GM19328 (cell line): ENCODE measurements at regions not wholly inside any gene's neighbourhood (a gene's known extent, or its start where the extent isn't known, plus 50 kb on each side); places are given as distances from the start of the nearest gene placed in this dataset.
"Not testable (repeated sequence)": the region's sequence is repeated elsewhere in the genome, so short reads cannot be mapped to it uniquely, and the experiment has no call there.

Experiments used
- ATAC-seq: cut with Tn5 transposase; IDR thresholded peaks from one replicate; pipeline ENCODE4 v1.9.1; 2021; ENCODE audit warnings: mild to moderate bottlenecking, moderate library complexity; ENCODE audit not compliant: unreplicated experiment

DNA sequence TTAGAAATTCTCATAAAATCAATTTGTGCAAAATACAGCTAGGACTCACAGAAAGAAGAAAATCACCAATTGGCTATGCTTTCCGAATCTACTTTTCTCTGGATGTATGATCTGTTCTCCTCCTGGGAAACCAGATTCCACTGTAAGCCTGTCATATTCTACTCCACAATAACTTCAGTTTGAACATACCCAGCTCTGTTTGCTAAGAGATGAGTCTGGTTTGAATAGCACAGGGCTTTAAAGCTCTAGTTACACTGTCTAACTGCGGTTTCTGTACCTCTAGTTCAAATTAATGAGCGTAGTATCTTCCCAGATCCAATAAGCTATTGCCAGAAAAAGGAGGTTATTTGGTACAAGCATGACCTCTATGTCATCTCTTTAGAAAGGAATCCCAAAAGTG is 270.1 kb downstream of the DAD1 start:
- ATAC-seq = no peak

DNA sequence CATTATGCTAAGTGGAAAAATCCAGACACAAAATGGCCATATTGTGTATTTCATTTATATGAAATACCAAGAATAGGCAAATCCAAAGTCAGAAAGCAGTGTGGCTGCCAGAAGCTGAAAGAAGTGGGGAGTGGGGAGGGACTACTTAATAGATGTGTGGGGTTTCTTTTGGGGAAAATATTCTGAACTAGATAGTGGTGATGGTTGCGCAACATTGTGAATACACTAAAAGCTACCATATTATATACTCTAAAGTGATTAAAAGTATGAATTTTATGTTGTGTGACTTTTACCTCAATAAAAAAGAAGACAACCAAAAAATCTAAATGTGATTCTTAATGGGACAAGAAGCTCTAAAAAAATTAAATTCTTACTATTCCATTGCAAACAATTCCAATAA is 272.6 kb downstream of the DAD1 start:
- no peak for ATAC-seq

DNA sequence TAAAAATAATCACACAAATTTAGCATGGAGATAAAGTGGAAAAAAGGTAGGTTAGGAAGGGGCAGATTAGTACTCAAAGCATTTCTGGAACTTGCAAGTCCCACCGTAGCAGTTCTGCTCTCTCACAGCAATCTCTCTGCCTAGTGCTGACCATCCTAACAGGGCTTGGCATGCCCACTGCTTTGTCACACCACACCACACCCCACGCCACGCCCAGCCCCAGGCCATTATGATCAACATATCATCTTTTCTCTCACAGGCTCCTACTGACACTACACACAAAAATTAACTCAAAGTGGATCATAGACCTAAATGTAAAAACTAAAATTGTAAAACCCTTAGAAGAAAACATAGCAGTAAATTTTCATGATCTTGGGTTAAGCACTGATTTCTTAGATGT is 273.7 kb downstream of the DAD1 start:
- no peak for ATAC-seq

DNA sequence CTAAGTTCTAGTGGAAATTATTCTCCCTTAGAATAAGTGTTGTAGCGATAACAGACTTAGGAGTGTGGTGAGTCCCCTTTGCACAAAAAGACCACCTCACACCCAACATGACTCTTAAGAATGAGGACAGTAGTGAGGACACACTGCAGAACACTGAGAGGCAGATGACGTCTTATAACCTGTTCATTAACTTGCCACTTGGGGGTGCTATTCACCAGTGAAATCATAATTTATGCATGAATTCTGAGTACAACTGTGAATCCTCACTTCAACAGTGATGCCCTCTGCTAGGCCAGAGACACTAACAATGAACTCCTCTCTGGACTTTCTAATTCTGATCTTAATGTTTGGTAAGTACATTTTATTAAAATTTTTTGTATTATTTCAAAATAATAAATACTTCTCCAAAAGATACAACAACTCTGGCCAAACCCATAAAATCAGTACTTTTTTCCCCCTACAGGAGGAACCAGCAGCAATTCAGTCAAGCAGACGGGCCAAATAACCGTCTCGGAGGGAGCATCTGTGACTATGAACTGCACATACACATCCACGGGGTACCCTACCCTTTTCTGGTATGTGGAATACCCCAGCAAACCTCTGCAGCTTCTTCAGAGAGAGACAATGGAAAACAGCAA is 274.7 kb downstream of the DAD1 start:
- no peak for ATAC-seq

DNA sequence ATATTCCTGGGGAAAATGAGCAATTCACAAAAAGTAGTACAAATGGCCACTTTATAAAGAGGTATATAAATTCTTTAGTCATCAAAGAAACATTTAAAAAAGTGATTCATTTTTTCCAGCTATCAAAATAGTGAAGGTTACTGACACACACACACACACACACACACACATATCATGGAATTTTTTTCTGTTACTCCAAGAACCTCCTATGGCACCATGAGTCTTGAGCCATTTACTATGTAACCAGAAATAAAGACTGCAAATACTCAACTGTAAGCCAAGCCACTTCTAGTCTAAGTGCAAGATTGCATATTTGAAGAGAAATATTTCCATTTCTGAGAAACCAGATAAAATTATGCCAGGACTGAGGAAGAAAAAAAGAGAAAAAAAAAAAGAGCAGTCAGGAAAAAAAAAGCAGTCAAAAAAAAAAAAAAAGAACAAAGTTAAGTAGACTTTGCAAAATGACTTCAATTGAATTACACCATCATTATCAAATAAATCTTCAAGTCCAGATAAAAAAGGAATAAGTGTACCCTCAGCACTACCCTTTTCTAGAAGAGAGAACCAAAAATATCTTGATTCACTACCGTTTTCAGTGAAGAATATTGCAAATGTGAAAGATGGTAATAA is 275.7 kb downstream of the DAD1 start:
- no peak for ATAC-seq

DNA sequence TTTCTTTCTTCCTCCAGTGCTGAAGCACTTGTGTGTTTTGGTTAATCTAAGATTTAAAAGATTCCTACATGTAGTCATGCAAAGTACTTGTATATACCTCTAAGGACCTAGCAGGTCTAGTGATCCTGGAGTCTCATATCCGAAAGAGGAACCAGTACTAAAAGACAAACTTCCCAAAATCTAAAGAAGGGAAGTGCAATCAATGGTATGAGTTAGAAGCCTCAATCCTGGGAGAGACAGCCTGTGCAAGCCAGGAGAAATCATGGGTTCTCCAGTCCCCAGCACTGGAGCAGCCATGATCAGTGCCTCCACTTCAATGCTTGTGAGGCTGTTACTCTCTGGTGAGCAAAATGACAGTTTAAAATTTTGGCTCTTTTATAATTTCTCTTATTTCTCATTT is 277.4 kb downstream of the DAD1 start:
- ATAC-seq = no peak

DNA sequence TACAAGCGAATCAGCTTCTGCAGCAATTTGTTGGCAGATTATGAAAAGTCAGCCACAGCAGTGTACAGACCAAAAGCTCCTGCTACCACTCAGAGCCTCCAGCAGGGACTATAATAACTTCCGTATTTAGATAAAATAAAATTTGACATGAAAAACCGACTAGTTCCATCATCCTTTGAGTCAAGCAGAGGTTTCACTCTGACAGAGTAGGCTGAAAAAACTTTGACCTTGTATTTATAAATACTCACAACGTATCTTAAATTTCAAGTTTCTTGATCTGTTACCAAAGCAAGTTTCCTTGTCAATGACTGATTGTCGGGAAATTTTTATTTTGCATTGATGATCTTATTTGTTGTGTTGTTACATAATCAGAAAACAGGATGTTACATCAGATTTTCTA is 283.4 kb downstream of the DAD1 start:
- no peak for ATAC-seq

DNA sequence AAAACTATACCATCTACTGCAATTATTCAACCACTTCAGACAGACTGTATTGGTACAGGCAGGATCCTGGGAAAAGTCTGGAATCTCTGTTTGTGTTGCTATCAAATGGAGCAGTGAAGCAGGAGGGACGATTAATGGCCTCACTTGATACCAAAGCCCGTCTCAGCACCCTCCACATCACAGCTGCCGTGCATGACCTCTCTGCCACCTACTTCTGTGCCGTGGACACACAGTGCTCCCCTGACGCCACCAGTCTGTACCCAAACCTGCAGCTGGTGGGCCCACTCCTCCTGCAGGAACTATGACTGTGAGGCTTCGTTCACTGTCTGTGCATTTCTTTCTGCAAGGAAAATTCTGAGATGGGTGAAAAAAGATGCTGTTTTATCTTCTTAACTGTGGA is 284.7 kb downstream of the DAD1 start:
- no peak for ATAC-seq

DNA sequence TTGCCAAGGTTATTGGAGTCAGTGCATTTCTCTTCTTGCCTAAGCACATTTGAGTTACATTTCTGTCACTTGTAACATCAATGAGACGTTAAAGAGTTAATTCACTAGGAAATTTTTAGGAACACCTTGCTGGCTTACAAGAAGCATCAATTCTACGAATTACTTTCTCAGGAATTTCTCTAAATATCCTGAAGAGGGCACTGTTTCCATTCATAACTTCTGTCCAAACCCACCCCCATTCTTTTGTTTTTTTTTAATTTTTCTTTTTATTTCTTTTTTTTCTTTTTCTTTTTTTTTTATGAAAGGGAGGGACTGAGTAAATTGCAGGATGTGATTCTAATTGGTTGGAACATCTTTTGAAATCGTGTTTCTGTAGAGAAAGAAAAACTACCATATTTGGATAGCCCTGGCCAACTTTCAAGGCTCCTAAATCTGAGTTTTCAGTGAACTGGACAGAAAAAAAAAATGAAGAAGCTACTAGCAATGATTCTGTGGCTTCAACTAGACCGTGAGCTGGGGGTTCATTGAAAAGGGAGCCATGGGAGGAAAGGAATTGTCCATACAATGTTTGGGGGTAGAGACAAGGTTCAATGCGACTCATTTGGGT is 285.3 kb downstream of the DAD1 start:
- ATAC-seq = no peak

DNA sequence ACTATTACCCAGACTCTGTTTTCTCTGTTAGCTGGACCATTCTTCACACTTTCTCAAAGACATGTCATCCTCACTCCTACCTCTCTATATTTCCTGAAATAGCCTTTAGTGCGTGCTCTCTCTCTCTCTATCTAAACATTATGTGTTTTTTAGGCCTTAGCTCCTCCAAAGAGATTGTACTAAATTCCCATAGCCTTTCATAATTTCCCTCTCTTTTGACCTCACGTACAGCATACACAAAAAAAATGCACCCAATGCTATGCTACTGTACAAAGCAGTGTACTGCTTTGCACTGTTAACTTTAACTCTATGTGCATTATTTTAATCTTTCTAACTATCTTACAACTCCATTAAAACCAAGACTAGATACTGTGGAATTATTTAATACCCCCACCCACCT is 288.4 kb downstream of the DAD1 start:
- ATAC-seq = no peak

DNA sequence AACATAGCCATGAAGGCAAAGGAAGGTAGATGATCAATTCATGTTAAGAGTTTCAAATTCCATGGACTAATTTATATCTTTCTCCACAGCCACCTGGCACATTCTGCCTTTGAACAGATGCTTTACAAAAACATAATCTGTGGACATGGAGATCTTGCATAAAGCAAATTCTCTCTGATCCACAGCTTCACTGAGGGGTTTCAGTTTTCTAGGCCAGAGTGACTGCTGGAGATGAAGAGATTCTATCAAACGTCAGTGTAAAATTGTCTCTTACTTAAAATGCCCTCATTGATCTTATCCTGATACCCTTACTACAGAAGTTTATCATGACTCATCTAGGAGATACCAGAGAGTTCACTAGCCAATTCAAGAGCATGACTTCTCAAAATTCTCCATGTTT is 291.6 kb downstream of the DAD1 start:
- ATAC-seq = no peak

DNA sequence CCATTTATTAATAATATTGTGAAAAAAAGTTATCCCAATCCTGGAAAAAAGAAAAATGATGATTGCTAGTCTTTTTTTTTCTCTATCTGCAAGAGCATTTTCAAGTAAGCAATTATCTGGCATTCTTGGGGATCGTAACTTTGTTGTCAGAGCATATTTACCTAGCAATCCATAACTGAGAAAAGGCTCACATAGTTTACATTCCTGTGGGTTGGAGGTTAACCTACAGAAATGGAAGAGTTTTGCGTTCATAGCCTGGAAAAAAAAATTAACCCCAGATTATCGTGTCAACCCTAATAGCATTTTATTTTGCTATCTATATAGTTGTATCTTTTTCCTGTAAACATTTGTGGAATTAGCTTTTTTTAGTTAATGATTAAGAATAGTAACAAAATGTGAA is 292.3 kb downstream of the DAD1 start:
- ATAC-seq = no peak

DNA sequence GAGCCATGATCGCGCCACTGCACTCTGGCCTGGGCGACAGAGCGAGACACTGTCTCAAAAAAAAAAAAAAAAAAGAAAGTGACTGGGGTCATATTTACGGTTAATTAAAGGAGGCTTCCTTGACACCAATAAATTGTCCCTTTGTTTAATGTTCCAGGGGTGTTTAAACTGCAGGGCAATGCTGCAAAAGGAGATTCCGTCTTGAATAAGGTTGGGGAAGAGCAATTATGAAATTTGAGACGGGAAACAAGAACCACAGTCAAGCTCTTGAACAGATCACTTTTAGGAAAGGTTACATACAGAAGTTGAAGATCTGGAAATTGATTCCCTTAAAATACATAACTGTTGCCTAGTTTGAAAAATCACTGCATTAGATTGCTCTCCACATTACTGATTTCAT is 292.9 kb downstream of the DAD1 start:
- no peak for ATAC-seq

DNA sequence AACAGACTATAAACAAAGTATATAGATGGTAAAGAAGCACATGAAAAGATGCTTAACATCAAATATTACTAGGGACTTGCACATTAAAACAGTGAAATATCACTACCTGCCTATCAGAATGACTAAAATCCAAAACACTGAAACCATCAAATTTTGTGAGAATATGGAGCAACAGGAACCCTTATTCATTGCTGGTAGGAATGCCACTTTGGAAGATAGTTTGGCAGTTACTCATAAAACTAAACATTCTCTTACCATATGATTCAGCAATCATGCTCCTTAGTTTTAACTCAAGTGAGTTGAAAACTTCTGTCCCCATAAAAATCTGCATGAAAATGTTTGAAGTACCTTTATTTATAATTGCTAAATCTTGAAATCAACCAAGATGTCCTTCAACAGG is 297.6 kb downstream of the DAD1 start:
- no peak for ATAC-seq

DNA sequence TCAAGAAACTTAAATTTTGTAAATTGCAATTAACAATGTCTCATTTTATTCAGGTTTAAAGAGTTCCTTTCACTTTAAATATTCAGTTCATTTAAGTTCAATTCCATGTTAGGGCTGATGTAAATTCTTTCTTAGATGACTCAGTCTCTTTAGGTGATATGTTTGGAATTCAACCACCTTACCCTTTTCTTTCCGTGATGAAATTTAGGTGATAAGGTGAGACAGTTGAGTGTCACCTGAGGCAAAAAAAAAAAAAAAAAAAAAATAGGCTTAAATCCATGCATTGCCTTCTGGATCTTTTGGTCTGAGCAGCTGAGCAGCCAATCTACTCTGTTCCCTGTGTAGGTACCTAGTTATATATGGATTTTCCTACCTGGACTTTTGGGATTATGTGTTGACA is 299.5 kb downstream of the DAD1 start:
- ATAC-seq = no peak

DNA sequence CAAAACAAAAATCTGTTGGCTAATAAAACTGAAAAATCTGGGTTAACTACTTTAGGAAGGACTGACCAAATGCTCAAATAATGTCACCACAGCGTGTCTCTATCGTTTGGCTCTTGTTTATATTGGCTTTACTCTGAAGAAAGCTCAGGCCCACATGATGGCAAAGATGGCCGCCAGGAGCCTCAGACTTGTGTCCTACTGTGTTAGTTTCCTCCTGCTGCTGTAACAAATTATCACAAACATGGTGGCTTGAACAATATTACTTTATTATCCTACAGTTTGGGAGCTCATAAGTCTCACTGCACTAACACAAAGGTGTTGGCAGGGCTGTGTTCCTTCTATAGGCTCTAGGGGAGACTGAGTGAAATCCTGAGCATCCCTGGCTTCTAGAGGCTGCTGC is 303.0 kb downstream of the DAD1 start:
- ATAC-seq = no peak

DNA sequence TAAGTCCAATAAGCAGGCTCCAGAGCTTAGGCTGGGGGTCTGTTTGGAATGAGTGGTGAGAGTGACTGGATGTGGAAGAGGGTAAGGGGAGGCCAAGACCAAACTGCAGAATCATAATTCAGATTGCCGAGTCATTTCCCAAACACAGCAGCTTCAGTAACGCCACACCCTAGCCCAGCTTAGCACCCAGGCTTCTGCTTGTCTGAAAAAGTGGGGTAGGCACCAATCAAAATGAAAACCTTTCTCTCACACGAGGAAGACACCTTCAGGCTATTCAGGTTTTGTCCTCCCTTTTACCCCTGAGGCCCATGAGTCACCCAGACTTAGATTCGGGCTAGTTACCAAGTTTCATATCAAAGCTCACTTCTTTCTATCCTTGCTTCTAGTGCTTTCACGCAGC is 306.1 kb downstream of the DAD1 start:
- ATAC-seq = no peak

DNA sequence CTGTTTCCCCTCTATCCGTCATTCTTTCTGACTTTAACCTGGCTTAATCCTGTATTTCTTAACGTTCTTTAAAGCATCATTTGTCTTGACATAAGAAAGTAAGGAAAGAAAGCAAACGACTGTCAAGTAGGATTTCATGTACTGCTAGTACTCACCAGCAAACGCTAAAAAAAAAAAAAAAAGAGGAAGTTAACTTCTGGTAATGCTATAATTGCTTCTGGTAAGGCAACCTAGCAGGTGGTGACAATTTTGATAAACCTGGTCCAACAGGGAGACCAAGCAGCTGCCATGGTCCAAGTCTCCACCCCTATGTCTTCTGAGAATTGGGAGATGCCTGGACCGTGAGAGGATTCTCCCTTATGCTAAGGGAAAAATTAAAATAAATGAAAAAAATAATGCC is 306.6 kb downstream of the DAD1 start:
- no peak for ATAC-seq

DNA sequence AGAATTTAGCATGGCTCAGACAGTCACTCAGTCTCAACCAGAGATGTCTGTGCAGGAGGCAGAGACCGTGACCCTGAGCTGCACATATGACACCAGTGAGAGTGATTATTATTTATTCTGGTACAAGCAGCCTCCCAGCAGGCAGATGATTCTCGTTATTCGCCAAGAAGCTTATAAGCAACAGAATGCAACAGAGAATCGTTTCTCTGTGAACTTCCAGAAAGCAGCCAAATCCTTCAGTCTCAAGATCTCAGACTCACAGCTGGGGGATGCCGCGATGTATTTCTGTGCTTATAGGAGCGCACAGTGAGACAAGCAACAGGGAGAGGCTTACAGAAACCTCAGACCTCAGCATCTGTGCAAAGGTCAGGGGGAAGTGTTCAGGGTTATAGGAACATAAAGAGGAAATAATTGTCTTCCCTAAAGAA is 307.6 kb downstream of the DAD1 start:
- ATAC-seq = not testable (repeated sequence)

DNA sequence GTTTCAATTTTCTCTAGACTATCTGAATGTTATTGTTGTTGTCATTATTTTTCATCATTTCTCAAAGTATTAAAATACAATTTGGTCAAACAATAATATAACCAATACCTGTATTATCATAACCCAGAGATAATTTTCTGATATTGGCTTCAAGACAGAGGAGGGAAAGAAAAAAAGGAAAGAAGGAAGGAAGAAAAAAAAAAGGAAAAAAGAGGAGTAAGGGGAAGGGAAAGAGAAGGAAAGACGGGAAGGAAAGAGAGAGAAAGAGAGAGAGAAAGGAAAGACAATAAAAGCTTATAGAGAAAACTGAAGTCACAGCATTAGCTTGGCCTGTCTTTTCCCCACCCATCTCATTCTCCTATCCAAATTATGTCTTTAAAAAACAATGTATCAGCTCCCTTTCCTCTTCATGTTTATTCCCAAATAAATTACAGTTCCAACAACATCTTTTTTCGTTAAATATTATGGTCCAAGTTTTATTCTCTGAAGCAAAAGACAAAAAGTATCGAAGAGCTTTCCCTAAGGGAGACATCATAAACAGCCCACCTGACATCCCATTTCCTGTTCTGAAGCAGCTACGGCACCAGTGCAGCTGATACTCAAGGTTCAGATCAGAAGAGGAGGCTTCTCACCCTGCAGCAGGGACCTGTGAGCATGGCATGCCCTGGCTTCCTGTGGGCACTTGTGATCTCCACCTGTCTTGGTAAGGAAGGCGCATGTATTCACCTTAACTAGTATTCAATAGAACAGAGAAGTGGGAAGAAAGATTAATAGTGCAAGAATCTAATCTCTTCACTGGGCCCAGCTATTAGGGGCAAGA is 308.3 kb downstream of the DAD1 start:
- ATAC-seq = no peak

DNA sequence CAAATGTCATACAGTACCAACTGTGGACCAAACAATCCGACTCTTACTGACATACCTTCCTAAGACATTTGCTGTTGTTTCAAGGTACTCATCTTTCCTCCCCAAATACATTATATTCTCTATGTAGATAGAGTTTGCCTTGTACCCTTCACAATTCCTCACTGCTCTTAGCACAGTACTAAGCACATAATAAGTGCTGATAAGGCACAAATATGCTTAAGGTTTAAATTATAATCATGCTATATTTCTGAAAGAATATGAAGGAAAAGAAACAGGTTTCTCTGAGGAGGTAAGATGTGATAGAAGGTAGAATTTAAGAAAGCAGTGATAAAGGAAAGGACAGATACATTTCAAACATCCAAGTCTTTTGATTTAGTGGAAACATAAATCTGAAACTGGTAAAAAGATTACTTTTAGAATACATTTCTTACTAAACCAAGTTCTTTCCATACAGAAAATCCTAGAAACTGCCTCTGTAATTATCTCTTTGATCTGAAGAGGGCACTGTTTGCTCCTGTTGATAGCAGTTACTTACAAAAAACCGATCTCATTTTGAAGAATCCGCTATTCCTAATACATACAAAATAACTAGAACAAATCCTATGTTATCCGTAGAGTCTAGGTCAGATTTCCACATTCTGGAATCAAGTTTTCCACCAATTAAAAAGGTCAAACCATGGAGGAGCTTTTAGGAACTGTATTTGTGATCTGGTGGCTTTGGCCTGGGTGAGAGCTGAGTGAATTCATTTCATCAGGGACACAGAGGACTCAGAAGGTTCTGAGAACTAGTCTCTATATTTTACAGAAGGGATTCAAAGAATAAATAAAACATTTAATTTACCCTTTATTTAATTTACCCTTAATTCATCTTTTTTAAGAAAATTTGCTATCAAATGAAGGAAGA is 311.9 kb downstream of the DAD1 start:
- ATAC-seq = no peak
